Mesenchymal stem cell (in vitro differentiated cells and primary cell): ENCODE measurements at regions not wholly inside any gene's neighbourhood (a gene's known extent, or its start where the extent isn't known, plus 50 kb on each side); places are given as distances from the start of the nearest gene placed in this dataset.
A peak's percentile ranks its signal among the peaks of the same experiment; 100 is the strongest.

ENCODE experiments used
- DNase-seq: peaks from one replicate; pipeline ENCODE4 v3.0.0-alpha.2; 2013
- H2AFZ ChIP-seq: one replicate; pipeline ENCODE4 v1.6.1; 2013; ENCODE audit warnings: low read depth, mild to moderate bottlenecking, control low read depth, inconsistent platforms, low read length, moderate library complexity
- H2AK5ac ChIP-seq: 2 replicates; pipeline ENCODE4 v1.6.1; 2013; ENCODE audit warnings: low read length, moderate library complexity, mild to moderate bottlenecking, inconsistent platforms; ENCODE audit not compliant: severe bottlenecking
- H2BK120ac ChIP-seq: one replicate; pipeline ENCODE4 v1.6.1; 2013; ENCODE audit warnings: low read depth, mild to moderate bottlenecking, inconsistent platforms, low read length, moderate library complexity
- H2BK12ac ChIP-seq, 2 experiments: one replicate each; pipeline ENCODE4 v1.6.1; 2013; ENCODE audit warnings: inconsistent platforms in 2 of 2, low read length in 2 of 2, mild to moderate bottlenecking in 2 of 2, moderate library complexity in 2 of 2, control low read depth in 1 of 2
- H2BK15ac ChIP-seq: one replicate; pipeline ENCODE4 v1.6.1; 2013; ENCODE audit warnings: mild to moderate bottlenecking, low read depth, inconsistent platforms; ENCODE audit not compliant: poor library complexity, severe bottlenecking
- H2BK5ac ChIP-seq: 2 replicates; pipeline ENCODE4 v1.6.1; 2013; ENCODE audit warnings: low read depth, mild to moderate bottlenecking, low read length, control low read depth, inconsistent platforms; ENCODE audit not compliant: poor library complexity, severe bottlenecking
- H3K14ac ChIP-seq, 2 experiments: one replicate each; pipeline ENCODE4 v1.6.1; 2013; ENCODE audit warnings: inconsistent platforms in 2 of 2, low read length in 2 of 2, control low read depth in 1 of 2, mild to moderate bottlenecking in 1 of 2, moderate library complexity in 1 of 2
- H3K18ac ChIP-seq, 2 experiments: one replicate each; pipeline ENCODE4 v1.6.1; 2013; ENCODE audit warnings: inconsistent platforms in 2 of 2, low read length in 2 of 2, control low read depth in 1 of 2, low read depth in 1 of 2, mild to moderate bottlenecking in 1 of 2
- H3K23ac ChIP-seq, 2 experiments: one replicate each; pipeline ENCODE4 v1.6.1; 2013; ENCODE audit warnings: inconsistent platforms in 2 of 2, low read length in 2 of 2, mild to moderate bottlenecking in 2 of 2, moderate library complexity in 2 of 2, control low read depth in 1 of 2
- H3K27ac ChIP-seq: 2 replicates; pipeline ENCODE4 v1.5.1; 2013; ENCODE audit warnings: mild to moderate bottlenecking, moderate library complexity, low read length, control low read depth, inconsistent platforms; ENCODE audit not compliant: poor library complexity, severe bottlenecking
- H3K27me3 ChIP-seq, 2 experiments: 2 replicates each; pipeline versions ENCODE4 v1.6.1 to v1.7.0; 2013; ENCODE audit warnings: low read length in 2 of 2, mild to moderate bottlenecking in 2 of 2, moderate library complexity in 2 of 2, control low read depth in 1 of 2, inconsistent platforms in 1 of 2; ENCODE audit not compliant: control insufficient read depth in 1 of 2, insufficient read depth in 1 of 2
- H3K36me3 ChIP-seq, 2 experiments: 2 replicates each; pipeline versions ENCODE4 v1.6.1 to v1.7.0; 2013; ENCODE audit warnings: low read length in 2 of 2, control low read depth in 1 of 2, inconsistent platforms in 1 of 2, low read depth in 1 of 2, mild to moderate bottlenecking in 1 of 2; ENCODE audit not compliant: insufficient read depth in 2 of 2, control insufficient read depth in 1 of 2
- H3K4ac ChIP-seq, 2 experiments: one replicate each; pipeline ENCODE4 v1.6.1; 2013; ENCODE audit warnings: inconsistent platforms in 2 of 2, low read length in 2 of 2, mild to moderate bottlenecking in 2 of 2, moderate library complexity in 2 of 2, control low read depth in 1 of 2, low read depth in 1 of 2
- H3K4me1 ChIP-seq: 2 replicates; pipeline ENCODE4 v1.6.1; 2013; ENCODE audit warnings: low read depth, low read length, control low read depth; ENCODE audit not compliant: control insufficient read depth, insufficient read depth
- H3K4me2 ChIP-seq: 2 replicates; pipeline ENCODE4 v1.6.1; 2013; ENCODE audit warnings: low read length, mild to moderate bottlenecking, inconsistent platforms; ENCODE audit not compliant: poor library complexity, severe bottlenecking
- H3K4me3 ChIP-seq, 2 experiments: 2 replicates each; pipeline versions ENCODE4 v1.5.1 to v1.7.0; 2013; ENCODE audit warnings: low read length in 2 of 2, mild to moderate bottlenecking in 2 of 2, control low read depth in 1 of 2, low read depth in 1 of 2; ENCODE audit not compliant: insufficient read depth in 1 of 2
- H3K79me1 ChIP-seq: replicated peaks from 2 replicates; pipeline ENCODE4 v1.6.1; 2013; ENCODE audit warnings: mild to moderate bottlenecking, control low read depth, low read length, inconsistent platforms; ENCODE audit not compliant: poor library complexity, severe bottlenecking
- H3K9ac ChIP-seq: 2 replicates; pipeline ENCODE4 v1.7.0; 2013; ENCODE audit warnings: mild to moderate bottlenecking, low read length, moderate library complexity
- H3K9me3 ChIP-seq: 2 replicates; pipeline ENCODE4 v1.7.0; 2013; ENCODE audit warnings: mild to moderate bottlenecking, low read length; ENCODE audit not compliant: control insufficient read depth
- H4K8ac ChIP-seq: one replicate; pipeline ENCODE4 v1.6.1; 2013; ENCODE audit warnings: inconsistent platforms, mild to moderate bottlenecking, low read length, moderate library complexity
- H4K91ac ChIP-seq: one replicate; pipeline ENCODE4 v1.6.1; 2013; ENCODE audit warnings: mild to moderate bottlenecking, low read length, inconsistent platforms
- WGBS: methylation state at CpG from one replicate; pipeline ENCODE4 v1.1.7; 2013; ENCODE audit warnings: mixed read lengths; 5-methylcytosine and 5-hydroxymethylcytosine counted together

- no peak overlapping the region for H3K4me2 ChIP-seq
- H2AFZ ChIP-seq = no peak overlapping the region
- no peak overlapping the region for H3K18ac ChIP-seq
- no peak overlapping the region for H2BK5ac ChIP-seq
- H3K23ac ChIP-seq = no peak overlapping the region
- H3K14ac ChIP-seq = no peak overlapping the region
- no peak overlapping the region for H2BK12ac ChIP-seq
- no peak overlapping the region for H3K4me3 ChIP-seq
- 95% methylated on average over 4 of the region's 6 CpGs for WGBS
- H3K4ac ChIP-seq = no peak overlapping the region
- no peaks in the 10 kb centered on the region for H3K4me1 ChIP-seq
- no peak overlapping the region for H3K27ac ChIP-seq
- H3K9ac ChIP-seq = no peak overlapping the region
- H3K9me3 ChIP-seq = no peaks in the 10 kb centered on the region
- H3K36me3 ChIP-seq = no peaks in the 10 kb centered on the region
- no peaks in the 10 kb centered on the region for H3K27me3 ChIP-seq
- no peak overlapping the region for H2AK5ac ChIP-seq
- DNase-seq = no peak
- H3K79me1 ChIP-seq = no peaks in the 10 kb centered on the region
- H4K91ac ChIP-seq = no peak overlapping the region
- no peak overlapping the region for H2BK15ac ChIP-seq
- no peak overlapping the region for H2BK120ac ChIP-seq
- H4K8ac ChIP-seq = no peak overlapping the region
Observed at GRCh38 chr16:51418258-51418657, 267.2 kb upstream of the SALL1 start.

DNA sequence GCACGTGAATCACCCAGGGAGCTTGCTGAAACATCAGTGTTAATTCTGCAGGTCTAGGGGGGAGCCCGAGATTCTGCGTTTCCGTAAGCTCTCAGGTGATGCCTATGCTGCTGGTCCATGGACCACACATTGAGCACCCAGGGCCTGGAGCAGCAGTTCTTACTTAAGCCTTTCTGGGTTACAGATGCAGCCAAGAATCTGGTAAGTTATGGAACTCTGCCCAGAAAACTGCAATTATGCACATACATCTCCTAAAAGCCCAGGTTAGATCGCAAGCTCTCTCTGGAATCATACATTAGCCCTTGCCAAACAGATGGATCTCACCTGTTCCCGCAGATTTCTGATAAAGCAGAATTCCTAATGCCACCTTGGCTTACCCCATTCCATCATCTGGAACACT lies 265.9 kb upstream of the SALL1 start:
- Histone ChIP-seq H3K4me1 (no peaks in the 10 kb centered on the region), H3K27ac (no peak overlapping the region), H3K79me1 (no peaks in the 10 kb centered on the region), H3K14ac (no peak overlapping the region), H3K27me3 (no peaks in the 10 kb centered on the region), H3K23ac (no peak overlapping the region), H2BK15ac (no peak overlapping the region), H2AFZ (no peak overlapping the region), H2BK120ac (no peak overlapping the region), H2AK5ac (no peak overlapping the region), H3K36me3 (no peaks in the 10 kb centered on the region), H3K18ac (no peak overlapping the region), H4K8ac (no peak overlapping the region), H3K9ac (no peak overlapping the region), H3K4ac (no peak overlapping the region), H4K91ac (no peak overlapping the region), H3K4me2 (no peak overlapping the region), H2BK12ac (no peak overlapping the region), H3K9me3 (no peaks in the 10 kb centered on the region), H3K4me3 (no peak overlapping the region), H2BK5ac (no peak overlapping the region)
- WGBS = 88% methylated on average over 6 of the region's 6 CpGs
- DNase-seq = no peak

DNA sequence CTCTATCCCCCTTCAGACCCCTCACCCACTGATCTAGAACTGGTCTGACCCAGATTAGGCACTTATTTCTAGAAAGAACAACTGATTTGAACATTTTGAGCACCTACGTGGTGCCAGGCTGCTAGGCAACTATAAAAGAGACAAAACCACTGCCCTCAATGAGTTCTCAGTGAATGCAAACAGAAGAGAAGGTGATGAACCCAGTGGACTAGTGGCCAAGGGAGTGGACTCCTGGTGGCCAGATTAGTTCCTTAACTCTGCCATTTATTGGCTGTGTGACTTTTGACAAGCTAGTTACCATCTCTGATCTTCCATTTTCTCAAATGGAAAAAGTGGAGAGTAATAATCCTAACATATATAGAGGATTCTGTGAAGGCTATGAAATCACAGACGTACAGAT lies 259.1 kb upstream of the SALL1 start:
- Histone ChIP-seq H3K27me3 (no peaks in the 10 kb centered on the region), H4K91ac (no peak overlapping the region), H2BK120ac (no peak overlapping the region), H4K8ac (no peak overlapping the region), H3K27ac (no peak overlapping the region), H3K9me3 (no peaks in the 10 kb centered on the region), H3K79me1 (no peaks in the 10 kb centered on the region), H2AFZ (no peak overlapping the region), H3K18ac (no peak overlapping the region), H2BK12ac (no peak overlapping the region), H2BK15ac (no peak overlapping the region), H3K36me3 (no peaks in the 10 kb centered on the region), H3K4me2 (no peak overlapping the region), H3K4ac (no peak overlapping the region), H2AK5ac (peak overlapping the region; percentile 89), H3K4me3 (no peak overlapping the region), H3K4me1 (peaks cover 5% of the 10 kb centered on the region), H3K9ac (no peak overlapping the region), H2BK5ac (no peak overlapping the region), H3K14ac (no peak overlapping the region), H3K23ac (no peak overlapping the region)
- 100% methylated on average over 2 of the region's 2 CpGs for WGBS
- DNase-seq = no peak

GRCh38 chr16:51409001-51409675 lies 258.1 kb upstream of the SALL1 start:
- Histone ChIP-seq H3K14ac (no peak overlapping the region), H3K36me3 (no peaks in the 10 kb centered on the region), H3K27me3 (no peaks in the 10 kb centered on the region), H3K4me1 (peaks cover 5% of the 10 kb centered on the region), H3K9ac (peak overlapping the region; percentile 36), H3K27ac (peak overlapping the region; percentile 55), H2AK5ac (peak overlapping the region; percentile 69), H3K23ac (no peak overlapping the region), H3K4ac (peak overlapping the region in 1 of 2 experiments; percentile 15), H2BK5ac (no peak overlapping the region), H2AFZ (no peak overlapping the region), H4K91ac (no peak overlapping the region), H2BK12ac (peak overlapping the region in 1 of 2 experiments; percentile 74), H3K4me2 (no peak overlapping the region), H3K79me1 (no peaks in the 10 kb centered on the region), H2BK15ac (no peak overlapping the region), H3K18ac (peak overlapping the region in 1 of 2 experiments; percentile 55), H3K4me3 (no peak overlapping the region), H4K8ac (no peak overlapping the region), H2BK120ac (no peak overlapping the region), H3K9me3 (no peaks in the 10 kb centered on the region)
- DNase-seq = peak; percentile 20
- WGBS = 97% methylated on average over 4 of the region's 5 CpGs
